NT2/D1 (cell line): ENCODE measurements at regions not wholly inside any gene's neighbourhood (a gene's known extent, or its start where the extent isn't known, plus 50 kb on each side); places are given as distances from the start of the nearest gene placed in this dataset.

Source experiments
- YY1 ChIP-seq: IDR thresholded peaks from 2 replicates; pipeline ENCODE4 v1.6.1; 2011; ENCODE audit not compliant: insufficient read length, insufficient read depth
- ZNF274 ChIP-seq: IDR thresholded peaks from 2 replicates; pipeline ENCODE4 v1.6.1; 2011; ENCODE audit warnings: mild to moderate bottlenecking, low read depth, low read length

GRCh38 chr1:172826096-172826741 is 167.3 kb downstream of the FASLG start:
- TF ChIP-seq YY1 (no peak), ZNF274 (no peak)
